ENCODE measurements at regions not wholly inside any gene's neighbourhood (a gene's known extent, or its start where the extent isn't known, plus 50 kb on each side); places are given as distances from the start of the nearest gene placed in this dataset.

- ChIA-PET CTCF (no interaction called here), POLR2A (interaction anchor here (0.5 kb wide), 1 partner anchor 144 kb away, joined by 3 read pairs; no protein-coding TSS in a partner anchor)
- DNase-seq (ENCODE audit: low read depth, low spot score), result no peak
- no peak overlapping the region for H3K4me3 ChIP-seq (ENCODE audit: low read depth, low read length)
- H3K27ac ChIP-seq (ENCODE audit: low read depth, low read length), result no peak overlapping the region
- peaks cover 17% of the 10 kb centered on the region for H3K9me3 ChIP-seq (ENCODE audit: control insufficient read depth, insufficient read depth, low read length)
- TF ChIP-seq, protein P1, sequence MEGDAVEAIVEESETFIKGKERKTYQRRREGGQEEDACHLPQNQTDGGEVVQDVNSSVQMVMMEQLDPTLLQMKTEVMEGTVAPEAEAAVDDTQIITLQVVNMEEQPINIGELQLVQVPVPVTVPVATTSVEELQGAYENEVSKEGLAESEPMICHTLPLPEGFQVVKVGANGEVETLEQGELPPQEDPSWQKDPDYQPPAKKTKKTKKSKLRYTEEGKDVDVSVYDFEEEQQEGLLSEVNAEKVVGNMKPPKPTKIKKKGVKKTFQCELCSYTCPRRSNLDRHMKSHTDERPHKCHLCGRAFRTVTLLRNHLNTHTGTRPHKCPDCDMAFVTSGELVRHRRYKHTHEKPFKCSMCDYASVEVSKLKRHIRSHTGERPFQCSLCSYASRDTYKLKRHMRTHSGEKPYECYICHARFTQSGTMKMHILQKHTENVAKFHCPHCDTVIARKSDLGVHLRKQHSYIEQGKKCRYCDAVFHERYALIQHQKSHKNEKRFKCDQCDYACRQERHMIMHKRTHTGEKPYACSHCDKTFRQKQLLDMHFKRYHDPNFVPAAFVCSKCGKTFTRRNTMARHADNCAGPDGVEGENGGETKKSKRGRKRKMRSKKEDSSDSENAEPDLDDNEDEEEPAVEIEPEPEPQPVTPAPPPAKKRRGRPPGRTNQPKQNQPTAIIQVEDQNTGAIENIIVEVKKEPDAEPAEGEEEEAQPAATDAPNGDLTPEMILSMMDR (IDR thresholded peaks at IDR 0.05; ENCODE audit: low read depth, low read length), result no peak
- H3K27me3 ChIP-seq (ENCODE audit: control insufficient read depth, insufficient read depth, low read length), result peaks cover 38% of the 10 kb centered on the region
Measured at GRCh38 chr12:132428936-132429601, 60.9 kb upstream of the FBRSL1 start.

DNA sequence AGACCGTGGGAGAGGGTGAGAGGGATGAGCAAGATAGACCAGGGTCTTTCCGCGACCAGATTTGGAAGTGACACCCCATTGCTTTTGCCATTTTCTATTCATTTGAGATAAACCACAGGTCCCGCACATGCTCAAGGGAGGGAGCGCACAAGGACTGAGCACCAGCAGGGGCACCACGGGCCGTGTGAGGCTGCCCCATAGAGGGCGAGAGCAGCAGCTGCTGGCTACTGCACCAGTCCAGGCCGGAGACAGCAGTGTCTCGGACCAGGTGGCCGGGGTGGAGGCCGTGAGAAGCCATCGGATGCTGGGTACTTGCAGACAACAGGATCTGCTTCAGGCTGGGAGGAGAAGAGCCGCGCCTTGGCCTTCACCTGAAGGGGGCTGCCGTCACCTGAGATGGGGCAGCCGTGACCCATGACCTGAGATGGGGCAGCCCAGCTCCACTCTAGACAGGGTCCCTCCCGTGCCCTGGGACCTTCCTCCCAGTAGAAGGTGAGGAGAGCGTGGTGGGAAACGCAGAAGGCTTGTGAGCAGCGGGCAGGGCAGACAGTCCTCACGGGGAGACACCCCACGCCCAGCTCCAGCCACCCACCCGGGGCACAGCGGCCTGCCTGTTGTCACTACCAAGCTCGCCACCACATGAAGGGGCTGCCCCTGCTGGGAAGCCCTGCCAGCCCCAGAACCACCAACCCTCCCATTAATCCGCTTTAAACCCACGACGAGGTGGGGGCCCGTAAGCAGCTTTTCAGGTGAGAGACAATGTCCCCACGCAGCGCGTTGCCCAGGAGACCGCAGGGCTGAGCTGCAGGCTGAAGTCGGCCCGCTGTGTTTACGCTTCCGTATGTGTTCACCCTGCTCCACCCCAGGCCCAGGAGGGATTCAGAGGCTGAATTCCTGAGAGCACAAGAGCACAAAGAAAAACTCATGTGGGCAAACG is 61.7 kb upstream of the FBRSL1 start:
- no peak overlapping the region for H3K4me3 ChIP-seq (ENCODE audit: low read depth, low read length)
- POLR2A ChIA-PET, result interaction anchor here (0.5 kb wide), 1 partner anchor 143 kb away, joined by 3 read pairs; no protein-coding TSS in a partner anchor
- H3K9me3 ChIP-seq (ENCODE audit: control insufficient read depth, insufficient read depth, low read length), result peaks cover 24% of the 10 kb centered on the region
- no peak overlapping the region for H3K27ac ChIP-seq (ENCODE audit: low read depth, low read length)
- peaks cover 38% of the 10 kb centered on the region for H3K27me3 ChIP-seq (ENCODE audit: control insufficient read depth, insufficient read depth, low read length)
- CTCF ChIA-PET, result no interaction called here
- TF ChIP-seq, protein P1 (IDR thresholded peaks at IDR 0.05; ENCODE audit: low read depth, low read length), result no peak
- no peak for DNase-seq (ENCODE audit: low read depth, low spot score)

- peaks cover 35% of the 10 kb centered on the region for H3K27me3 ChIP-seq (ENCODE audit: control insufficient read depth, insufficient read depth, low read length)
- POLR2A ChIA-PET, result no interaction called here
- CTCF ChIA-PET, result no interaction called here
Measured at GRCh38 chr12:132427174-132427768, 62.7 kb upstream of the FBRSL1 start.

GRCh38 chr12:132426349-132427173 is 63.4 kb upstream of the FBRSL1 start:
- ChIA-PET CTCF (no interaction called here), POLR2A (no interaction called here)
- TF ChIP-seq, protein P1 (IDR thresholded peaks at IDR 0.05; ENCODE audit: low read depth, low read length), result no peak

More at GRCh38 chr12:132427174-132427768, 62.7 kb upstream of the FBRSL1 start:
- Histone ChIP-seq H3K27ac (ENCODE audit: low read depth, low read length) (no peak overlapping the region), H3K4me3 (ENCODE audit: low read depth, low read length) (no peak overlapping the region), H3K9me3 (ENCODE audit: control insufficient read depth, insufficient read depth, low read length) (peaks cover 26% of the 10 kb centered on the region)
- TF ChIP-seq, protein P1 (IDR thresholded peaks at IDR 0.05; ENCODE audit: low read depth, low read length), result no peak
- no peak for DNase-seq (ENCODE audit: low read depth, low spot score)

More at GRCh38 chr12:132426349-132427173, 63.4 kb upstream of the FBRSL1 start:
- Histone ChIP-seq H3K9me3 (ENCODE audit: control insufficient read depth, insufficient read depth, low read length) (peaks cover 26% of the 10 kb centered on the region), H3K27ac (ENCODE audit: low read depth, low read length) (no peak overlapping the region), H3K4me3 (ENCODE audit: low read depth, low read length) (no peak overlapping the region), H3K27me3 (ENCODE audit: control insufficient read depth, insufficient read depth, low read length) (peaks cover 35% of the 10 kb centered on the region)
- no peak for DNase-seq (ENCODE audit: low read depth, low spot score)

Measured in AG04450 (cell line).